HG03571 (cell line): ENCODE measurements at regions not wholly inside any gene's neighbourhood (a gene's known extent, or its start where the extent isn't known, plus 50 kb on each side); places are given as distances from the start of the nearest gene placed in this dataset.

Source experiments
- ATAC-seq: cut with Tn5 transposase; IDR thresholded peaks from one replicate; pipeline ENCODE4 v1.9.1; 2021; ENCODE audit not compliant: unreplicated experiment

GRCh38 chr5:133801955-133802751 lies 166.3 kb downstream of the C5orf15 start:
- ATAC-seq, result no peak

GRCh38 chr5:133801431-133801830 lies 167.0 kb downstream of the C5orf15 start:
- no peak for ATAC-seq

- no peak for ATAC-seq
These were observed 168.7 kb downstream of the C5orf15 start for GRCh38 chr5:133799571-133800237.

GRCh38 chr5:133797167-133797566 lies 171.3 kb downstream of the C5orf15 start:
- ATAC-seq, result no peak

- no peak for ATAC-seq
These were observed 172.2 kb downstream of the C5orf15 start for GRCh38 chr5:133796186-133796585.

GRCh38 chr5:133794771-133795415 lies 173.5 kb downstream of the C5orf15 start:
- no peak for ATAC-seq

- no peak for ATAC-seq
These were observed 174.5 kb downstream of the C5orf15 start for GRCh38 chr5:133793756-133794465.

GRCh38 chr5:133792655-133793054 lies 175.8 kb downstream of the C5orf15 start:
- no peak for ATAC-seq

- ATAC-seq, result no peak
These were observed 176.4 kb downstream of the C5orf15 start for GRCh38 chr5:133792024-133792423.

- ATAC-seq, result no peak
These were observed 177.5 kb downstream of the C5orf15 start for GRCh38 chr5:133790898-133791297.

GRCh38 chr5:133789428-133789827 lies 177.1 kb upstream of the FSTL4 start:
- ATAC-seq, result no peak

GRCh38 chr5:133788121-133788520 lies 175.8 kb upstream of the FSTL4 start:
- no peak for ATAC-seq

GRCh38 chr5:133786420-133786819 lies 174.1 kb upstream of the FSTL4 start:
- ATAC-seq, result no peak

- ATAC-seq, result no peak
These were observed 172.8 kb upstream of the FSTL4 start for GRCh38 chr5:133785182-133785581.

- ATAC-seq, result no peak
These were observed 171.1 kb upstream of the FSTL4 start for GRCh38 chr5:133783481-133783880.

- ATAC-seq, result no peak
These were observed 170.4 kb upstream of the FSTL4 start for GRCh38 chr5:133782736-133783135.

GRCh38 chr5:133781436-133782225 lies 169.3 kb upstream of the FSTL4 start:
- ATAC-seq, result no peak

- no peak for ATAC-seq
These were observed 168.4 kb upstream of the FSTL4 start for GRCh38 chr5:133780619-133781280.

- no peak for ATAC-seq
These were observed 167.6 kb upstream of the FSTL4 start for GRCh38 chr5:133779828-133780475.

- no peak for ATAC-seq
These were observed 166.3 kb upstream of the FSTL4 start for GRCh38 chr5:133778636-133779035.
